ENCODE measurements at regions not wholly inside any gene's neighbourhood (a gene's known extent, or its start where the extent isn't known, plus 50 kb on each side); places are given as distances from the start of the nearest gene placed in this dataset.

DNA sequence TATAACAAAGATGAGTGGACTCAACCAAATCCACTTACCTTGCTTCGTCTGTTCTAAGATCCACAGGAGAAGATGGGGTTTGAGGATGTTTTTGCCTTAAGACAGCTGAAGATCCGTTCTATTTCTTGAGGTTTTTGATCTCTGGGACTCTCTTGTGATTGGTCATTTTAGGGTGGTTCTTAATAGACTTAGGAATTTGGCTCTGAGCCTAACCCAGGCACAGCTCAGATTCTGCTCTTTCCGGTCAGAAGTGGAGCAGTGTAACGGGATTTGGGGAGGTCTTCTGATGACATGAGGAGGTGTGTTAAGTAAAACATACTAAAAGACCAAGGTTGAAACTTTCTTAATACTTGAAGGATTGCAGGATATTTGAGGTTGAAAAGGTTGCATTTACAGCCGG is 166.9 kb downstream of the DMRT2 start:
- no peak for TF ChIP-seq ZBTB7A (IDR thresholded peaks at IDR 0.05; ENCODE audit: low read depth)
- TF ChIP-seq, protein P1, sequence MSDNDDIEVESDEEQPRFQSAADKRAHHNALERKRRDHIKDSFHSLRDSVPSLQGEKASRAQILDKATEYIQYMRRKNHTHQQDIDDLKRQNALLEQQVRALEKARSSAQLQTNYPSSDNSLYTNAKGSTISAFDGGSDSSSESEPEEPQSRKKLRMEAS (IDR thresholded peaks at IDR 0.05) = no peak
- TF ChIP-seq TEAD4 (IDR thresholded peaks at IDR 0.05) = no peak
- no peak for TF ChIP-seq FOXM1 (IDR thresholded peaks at IDR 0.05; ENCODE audit: borderline replicate concordance, low read depth)
- no peak for TF ChIP-seq EGR1 (IDR thresholded peaks at IDR 0.05)
- TF ChIP-seq, protein P2, sequence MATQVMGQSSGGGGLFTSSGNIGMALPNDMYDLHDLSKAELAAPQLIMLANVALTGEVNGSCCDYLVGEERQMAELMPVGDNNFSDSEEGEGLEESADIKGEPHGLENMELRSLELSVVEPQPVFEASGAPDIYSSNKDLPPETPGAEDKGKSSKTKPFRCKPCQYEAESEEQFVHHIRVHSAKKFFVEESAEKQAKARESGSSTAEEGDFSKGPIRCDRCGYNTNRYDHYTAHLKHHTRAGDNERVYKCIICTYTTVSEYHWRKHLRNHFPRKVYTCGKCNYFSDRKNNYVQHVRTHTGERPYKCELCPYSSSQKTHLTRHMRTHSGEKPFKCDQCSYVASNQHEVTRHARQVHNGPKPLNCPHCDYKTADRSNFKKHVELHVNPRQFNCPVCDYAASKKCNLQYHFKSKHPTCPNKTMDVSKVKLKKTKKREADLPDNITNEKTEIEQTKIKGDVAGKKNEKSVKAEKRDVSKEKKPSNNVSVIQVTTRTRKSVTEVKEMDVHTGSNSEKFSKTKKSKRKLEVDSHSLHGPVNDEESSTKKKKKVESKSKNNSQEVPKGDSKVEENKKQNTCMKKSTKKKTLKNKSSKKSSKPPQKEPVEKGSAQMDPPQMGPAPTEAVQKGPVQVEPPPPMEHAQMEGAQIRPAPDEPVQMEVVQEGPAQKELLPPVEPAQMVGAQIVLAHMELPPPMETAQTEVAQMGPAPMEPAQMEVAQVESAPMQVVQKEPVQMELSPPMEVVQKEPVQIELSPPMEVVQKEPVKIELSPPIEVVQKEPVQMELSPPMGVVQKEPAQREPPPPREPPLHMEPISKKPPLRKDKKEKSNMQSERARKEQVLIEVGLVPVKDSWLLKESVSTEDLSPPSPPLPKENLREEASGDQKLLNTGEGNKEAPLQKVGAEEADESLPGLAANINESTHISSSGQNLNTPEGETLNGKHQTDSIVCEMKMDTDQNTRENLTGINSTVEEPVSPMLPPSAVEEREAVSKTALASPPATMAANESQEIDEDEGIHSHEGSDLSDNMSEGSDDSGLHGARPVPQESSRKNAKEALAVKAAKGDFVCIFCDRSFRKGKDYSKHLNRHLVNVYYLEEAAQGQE (IDR thresholded peaks at IDR 0.05; ENCODE audit: low read depth) = no peak
- TF ChIP-seq TCF12 (IDR thresholded peaks at IDR 0.05; ENCODE audit: low read depth) = no peak
- no peak for TF ChIP-seq CREB1 (IDR thresholded peaks at IDR 0.05; ENCODE audit: low read depth)
- TF ChIP-seq, protein P3, sequence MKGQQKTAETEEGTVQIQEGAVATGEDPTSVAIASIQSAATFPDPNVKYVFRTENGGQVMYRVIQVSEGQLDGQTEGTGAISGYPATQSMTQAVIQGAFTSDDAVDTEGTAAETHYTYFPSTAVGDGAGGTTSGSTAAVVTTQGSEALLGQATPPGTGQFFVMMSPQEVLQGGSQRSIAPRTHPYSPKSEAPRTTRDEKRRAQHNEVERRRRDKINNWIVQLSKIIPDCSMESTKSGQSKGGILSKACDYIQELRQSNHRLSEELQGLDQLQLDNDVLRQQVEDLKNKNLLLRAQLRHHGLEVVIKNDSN (IDR thresholded peaks at IDR 0.05) = no peak
- no peak for TF ChIP-seq EP300 (IDR thresholded peaks at IDR 0.05; ENCODE audit: borderline replicate concordance)
- TF ChIP-seq CEBPB (IDR thresholded peaks at IDR 0.05) = no peak
- TF ChIP-seq NFIC (IDR thresholded peaks at IDR 0.05) = no peak
- TF ChIP-seq TAF1 (IDR thresholded peaks at IDR 0.05; ENCODE audit: low read depth) = no peak
- no peak for TF ChIP-seq YY1 (IDR thresholded peaks at IDR 0.05; ENCODE audit: low read depth)
- TF ChIP-seq RAD21 (IDR thresholded peaks at IDR 0.05; ENCODE audit: low read depth) = no peak

DNA sequence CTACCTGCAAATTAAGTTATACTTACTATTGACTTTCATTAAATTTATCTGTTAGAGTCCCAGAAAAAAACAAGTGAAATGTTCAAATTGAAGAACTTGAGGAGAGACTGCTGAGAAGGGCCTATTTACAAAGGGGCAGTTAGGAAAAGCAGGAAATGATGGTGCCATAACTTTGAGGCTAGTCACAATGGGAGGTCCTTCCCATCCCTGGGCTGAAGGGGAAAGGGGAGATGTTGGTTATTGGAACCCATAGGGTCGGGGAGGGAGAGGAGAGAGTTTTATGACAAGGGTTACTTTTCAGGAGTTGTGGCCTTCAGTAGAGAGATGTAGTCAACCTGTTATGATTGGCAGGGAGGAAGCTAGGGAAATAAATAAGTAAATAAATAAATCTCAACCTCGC is 169.1 kb downstream of the DMRT2 start:
- TF ChIP-seq, protein P3 (IDR thresholded peaks at IDR 0.05) = no peak
- no peak for TF ChIP-seq EGR1 (IDR thresholded peaks at IDR 0.05)

DNA sequence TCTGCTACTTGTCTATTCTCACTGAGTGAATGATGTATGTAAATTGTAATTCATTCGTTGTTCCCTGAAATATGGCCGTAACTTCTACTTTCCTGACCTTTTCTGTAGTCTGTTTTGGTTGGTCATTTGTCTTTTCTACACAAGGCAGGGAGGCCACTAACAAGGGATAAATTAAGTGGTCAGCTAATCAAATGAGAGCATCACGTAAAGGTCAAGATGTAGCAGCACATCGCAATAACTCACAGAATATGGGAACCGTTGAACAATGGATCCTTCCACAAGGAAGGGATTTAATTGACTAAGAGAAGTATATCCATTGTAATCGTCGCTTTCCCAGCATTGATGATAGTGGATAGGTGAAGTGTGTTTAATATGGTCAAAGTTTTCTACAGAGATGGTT is 171.1 kb downstream of the DMRT2 start:
- TF ChIP-seq ZBTB7A (IDR thresholded peaks at IDR 0.05; ENCODE audit: low read depth) (no peak), CREB1 (IDR thresholded peaks at IDR 0.05; ENCODE audit: low read depth) (no peak), NFIC (IDR thresholded peaks at IDR 0.05) (no peak), TCF12 (IDR thresholded peaks at IDR 0.05; ENCODE audit: low read depth) (no peak)
- TF ChIP-seq, protein P1 (IDR thresholded peaks at IDR 0.05) = no peak
- TF ChIP-seq, protein P2 (IDR thresholded peaks at IDR 0.05; ENCODE audit: low read depth) = no peak

DNA sequence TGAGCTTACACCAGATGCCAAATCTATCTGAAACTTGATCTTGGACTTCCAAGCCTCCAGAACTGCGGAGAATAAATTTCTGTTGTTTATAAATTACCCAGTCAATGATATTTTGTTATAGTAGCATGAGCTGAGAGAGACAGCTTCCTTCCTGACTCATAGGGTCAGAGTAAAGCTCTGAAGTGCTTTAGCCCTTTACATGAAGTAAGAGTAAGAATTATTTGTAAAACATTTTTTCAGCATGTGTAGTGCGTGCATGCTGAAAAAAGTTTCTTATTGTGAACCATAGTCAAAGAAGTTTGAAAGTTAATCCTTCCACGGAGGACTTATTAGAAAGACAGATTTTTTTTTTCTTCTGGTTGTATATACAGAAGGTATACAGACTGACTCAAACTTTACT is 172.4 kb downstream of the DMRT2 start:
- TF ChIP-seq, protein P1 (IDR thresholded peaks at IDR 0.05) = no peak
- no peak for TF ChIP-seq RAD21 (IDR thresholded peaks at IDR 0.05; ENCODE audit: low read depth)
- TF ChIP-seq ZBTB7A (IDR thresholded peaks at IDR 0.05; ENCODE audit: low read depth) = no peak
- no peak for TF ChIP-seq TAF1 (IDR thresholded peaks at IDR 0.05; ENCODE audit: low read depth)
- TF ChIP-seq CREB1 (IDR thresholded peaks at IDR 0.05; ENCODE audit: low read depth) = no peak
- TF ChIP-seq EGR1 (IDR thresholded peaks at IDR 0.05) = no peak
- TF ChIP-seq, protein P3 (IDR thresholded peaks at IDR 0.05) = no peak

DNA sequence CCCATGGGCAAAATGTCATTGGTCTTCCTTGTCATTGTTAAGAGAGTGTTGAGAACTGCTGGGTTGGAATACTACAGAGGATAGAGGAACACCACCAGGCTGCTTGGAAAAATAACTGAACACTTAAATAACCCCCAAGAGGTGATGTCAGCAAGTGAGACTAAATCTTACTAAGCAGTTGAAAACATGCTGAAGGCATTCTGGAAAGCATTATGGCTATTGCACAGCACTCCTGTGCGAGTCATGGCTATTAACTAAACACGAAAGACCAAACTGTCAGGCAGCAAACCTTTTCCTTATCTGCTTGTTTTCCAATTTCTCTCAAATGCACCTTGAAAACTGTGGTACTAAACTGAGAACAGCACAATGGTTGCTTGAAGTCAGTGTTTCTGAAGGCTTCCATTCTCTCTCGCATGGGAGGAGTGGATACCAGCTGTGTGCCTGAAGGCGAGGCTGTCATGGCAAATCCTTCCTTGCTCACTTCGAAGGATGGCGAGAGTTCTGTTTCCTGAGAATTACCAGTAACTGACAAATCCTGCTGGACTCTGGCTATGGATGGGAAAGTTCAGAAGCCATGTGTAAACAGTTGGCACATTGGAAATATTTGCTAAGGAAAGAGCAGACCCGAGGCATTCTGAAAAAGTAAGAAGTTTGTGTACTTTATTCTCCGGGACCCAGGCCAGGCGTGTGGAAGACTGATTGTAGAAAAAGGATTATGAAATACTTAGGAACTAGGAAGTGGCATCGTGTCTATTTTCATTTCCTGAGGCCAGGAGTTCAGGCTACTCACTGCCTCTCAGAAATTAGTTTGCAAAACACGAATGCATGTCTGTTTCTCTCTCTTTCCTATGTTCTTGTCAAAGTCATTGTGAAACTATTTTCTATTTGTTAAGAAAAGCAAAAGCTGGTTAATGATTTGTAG is 182.1 kb downstream of the DMRT2 start:
- TF ChIP-seq ZBTB7A (IDR thresholded peaks at IDR 0.05; ENCODE audit: low read depth) (no peak), EP300 (IDR thresholded peaks at IDR 0.05; ENCODE audit: borderline replicate concordance) (no peak), CEBPB (IDR thresholded peaks at IDR 0.05) (no peak), CREB1 (IDR thresholded peaks at IDR 0.05; ENCODE audit: low read depth) (no peak), FOXM1 (IDR thresholded peaks at IDR 0.05; ENCODE audit: borderline replicate concordance, low read depth) (no peak), TCF12 (IDR thresholded peaks at IDR 0.05; ENCODE audit: low read depth) (no peak), RAD21 (IDR thresholded peaks at IDR 0.05; ENCODE audit: low read depth) (no peak), NFIC (IDR thresholded peaks at IDR 0.05) (no peak), YY1 (IDR thresholded peaks at IDR 0.05; ENCODE audit: low read depth) (no peak), EGR1 (IDR thresholded peaks at IDR 0.05) (no peak), TAF1 (IDR thresholded peaks at IDR 0.05; ENCODE audit: low read depth) (no peak), TEAD4 (IDR thresholded peaks at IDR 0.05) (no peak)
- TF ChIP-seq, protein P1 (IDR thresholded peaks at IDR 0.05) = no peak
- TF ChIP-seq, protein P3 (IDR thresholded peaks at IDR 0.05) = no peak
- TF ChIP-seq, protein P2 (IDR thresholded peaks at IDR 0.05; ENCODE audit: low read depth) = no peak
